Endothelial cell of umbilical vein (primary cell): ENCODE measurements at regions not wholly inside any gene's neighbourhood (a gene's known extent, or its start where the extent isn't known, plus 50 kb on each side); places are given as distances from the start of the nearest gene placed in this dataset.

Experiments
- BruUV-seq: library from RNA; stranded (reverse); fragments of 400-500 nt; replicated peaks from 2 replicates; lab custom pipeline; 2021; lab: Mats Ljungman, UMichigan
- CTCF ChIA-PET: fragments of 300-600, 350-600 bp; sonication (Branson Sonifier 250); formaldehyde crosslinking; loops from one replicate; lab custom pipeline; 2021; ENCODE audit warnings: antibody characterized with exemption, inconsistent platforms; lab: Charles Lee
- POLR2A ChIA-PET: fragments of 300-600, 350-600 bp; sonication (Branson Sonifier 250); formaldehyde crosslinking; loops from one replicate; lab custom pipeline; 2021; ENCODE audit warnings: antibody characterized with exemption, inconsistent platforms; lab: Charles Lee
- DNase-seq: peaks from one replicate; pipeline ENCODE4 v3.0.0-alpha.2; 2011; ENCODE audit warnings: low read depth, low spot score
- FAIRE-seq: peaks from 2 replicates; lab custom pipeline; 2011; peaks lifted over from hg19 to GRCh38; lab: Jason Lieb, UNC
- H2AFZ ChIP-seq: 2 replicates; pipeline ENCODE4 v1.6.0; 2012; ENCODE audit warnings: low read depth, low read length, control low read depth, inconsistent platforms
- H3K27ac ChIP-seq: 2 replicates; pipeline ENCODE4 v1.5.1; 2011; ENCODE audit warnings: low read depth, mild to moderate bottlenecking, control low read depth, low read length, moderate library complexity; ENCODE audit not compliant: insufficient read depth
- H3K27me3 ChIP-seq, 2 experiments: 2 replicates each; pipeline versions ENCODE4 v1.6.0 to v1.6.1; 2011; ENCODE audit warnings: low read length in 2 of 2, mixed read lengths in 1 of 2; ENCODE audit not compliant: control insufficient read depth in 2 of 2, insufficient read depth in 2 of 2
- H3K36me3 ChIP-seq, 2 experiments: 2 replicates in 1 of 2; 3 replicates in 1 of 2; pipeline ENCODE4 v1.5.1; 2011; ENCODE audit warnings: low read length in 2 of 2, mild to moderate bottlenecking in 1 of 2, moderate library complexity in 1 of 2; ENCODE audit not compliant: control insufficient read depth in 2 of 2, insufficient read depth in 2 of 2; ENCODE audit errors: extremely low read depth in 1 of 2
- H3K4me1 ChIP-seq: 3 replicates; pipeline ENCODE4 v1.5.1; 2011; ENCODE audit warnings: mild to moderate bottlenecking, low read length; ENCODE audit not compliant: control insufficient read depth, insufficient read depth; ENCODE audit errors: extremely low read depth
- H3K4me2 ChIP-seq: 2 replicates; pipeline ENCODE4 v1.6.1; 2011; ENCODE audit warnings: low read length, control low read depth, mixed read lengths; ENCODE audit not compliant: insufficient read depth
- H3K4me3 ChIP-seq, 3 experiments: fragments of 200-600 bp in 1 of 3; sonication (generic), shearing (Covaris generic) in 1 of 3; replicated peaks in 1 of 3; 2 replicates each; pipeline ENCODE4 v1.5.1; 2011 to 2016; ENCODE audit warnings: control low read depth in 3 of 3, low read length in 3 of 3, mild to moderate bottlenecking in 2 of 3, inconsistent platforms in 1 of 3, low read depth in 1 of 3, moderate library complexity in 1 of 3; ENCODE audit not compliant: insufficient read depth in 1 of 3
- H3K79me2 ChIP-seq: 2 replicates; pipeline ENCODE4 v1.6.0; 2012; ENCODE audit warnings: low read length, inconsistent platforms; ENCODE audit not compliant: control insufficient read depth, insufficient read depth
- H3K9ac ChIP-seq: replicated peaks from 2 replicates; pipeline ENCODE3; 2011; ENCODE audit warnings: low read length, control low read depth; ENCODE audit not compliant: insufficient read depth; ENCODE audit errors: extremely low read depth
- H3K9me1 ChIP-seq: replicated peaks from 3 replicates; pipeline ENCODE4 v1.6.0; 2011; ENCODE audit warnings: mild to moderate bottlenecking, low read length; ENCODE audit not compliant: control insufficient read depth, insufficient read depth; ENCODE audit errors: extremely low read depth
- H3K9me3 ChIP-seq: replicated peaks from 2 replicates; pipeline ENCODE4 v1.5.1; 2012; ENCODE audit warnings: low read length, inconsistent platforms; ENCODE audit not compliant: control insufficient read depth, insufficient read depth
- H4K20me1 ChIP-seq: replicated peaks from 2 replicates; pipeline ENCODE3; 2011; ENCODE audit warnings: mild to moderate bottlenecking, low read length; ENCODE audit not compliant: control insufficient read depth, insufficient read depth; ENCODE audit errors: extremely low read depth
- EZH2 ChIP-seq: IDR thresholded peaks from 2 replicates; pipeline ENCODE4 v1.6.1; 2012; ENCODE audit warnings: borderline replicate concordance, low read depth, mild to moderate bottlenecking, moderate library complexity, low read length, inconsistent platforms; ENCODE audit not compliant: severe bottlenecking
- FOS ChIP-seq: IDR thresholded peaks from 2 replicates; pipeline ENCODE4 v1.6.1; 2011; ENCODE audit warnings: mild to moderate bottlenecking, low read length, moderate library complexity, borderline replicate concordance; ENCODE audit not compliant: insufficient read depth
- GATA2 ChIP-seq: IDR thresholded peaks from 2 replicates; pipeline ENCODE4 v1.7.0; 2011; ENCODE audit warnings: low read depth, mild to moderate bottlenecking, moderate library complexity, mixed read lengths, low read length; ENCODE audit not compliant: insufficient read length, insufficient read depth
- JUN ChIP-seq: IDR thresholded peaks from 2 replicates; pipeline ENCODE4 v1.6.1; 2011; ENCODE audit warnings: borderline replicate concordance, low read depth; ENCODE audit not compliant: insufficient read length, insufficient read depth
- MYC ChIP-seq: IDR thresholded peaks from one replicate; pipeline ENCODE4 v1.6.1; 2011; ENCODE audit warnings: mild to moderate bottlenecking, low read depth, low read length
- POLR2A ChIP-seq: IDR thresholded peaks from 2 replicates; pipeline ENCODE4 v1.6.1; 2012; ENCODE audit warnings: low read depth, mild to moderate bottlenecking, control low read depth, low read length
- POLR2AphosphoS5 ChIP-seq: IDR thresholded peaks from 2 replicates; pipeline ENCODE4 v1.6.1; 2012; ENCODE audit warnings: low read depth, mild to moderate bottlenecking, control low read depth, low read length, moderate library complexity; ENCODE audit not compliant: insufficient read depth
- dilution Hi-C: fragments of 300-500 bp; cut with MboI; formaldehyde crosslinking; loops from one replicate; pipeline ENCODE4 v1.15.0; 2019; ENCODE audit warnings: low sequenced_read_pairs; ENCODE audit not compliant: extremely low pct_ligation_motif_present
- intact Hi-C: fragments of 100-400 bp; cut with micrococcal nuclease; formaldehyde crosslinking; loops from one replicate; pipeline ENCODE4 v1.10.0; 2022
- TF ChIP-seq, protein P1 (sequence below): IDR thresholded peaks from 2 replicates; pipeline ENCODE4 v1.6.1; 2011; ENCODE audit not compliant: insufficient read depth, insufficient read length
- TF ChIP-seq, protein P2 (sequence below), 2 donors: IDR thresholded peaks; 1 replicate in 1 of 2; 2 replicates in 1 of 2; pipeline ENCODE4 v1.5.1; 2011; ENCODE audit warnings: low read length in 2 of 2, mild to moderate bottlenecking in 2 of 2, moderate library complexity in 2 of 2, control low read depth in 1 of 2, inconsistent platforms in 1 of 2, low read depth in 1 of 2; ENCODE audit not compliant: insufficient read depth in 1 of 2; ENCODE audit errors: extremely low read depth in 1 of 2

- no peaks in the 10 kb centered on the region for H3K4me1 ChIP-seq
- dilution Hi-C loops (no loop called here), intact Hi-C loops (no loop called here)
- H2AFZ ChIP-seq: no peak overlapping the region
- BruUV-seq: no TSS peak
- H3K9me3 ChIP-seq: no peaks in the 10 kb centered on the region
- H3K4me2 ChIP-seq: no peak overlapping the region
- DNase-seq: no peak
- TF ChIP-seq JUN (no peak), FOS (no peak), POLR2AphosphoS5 (no peak), GATA2 (no peak), EZH2 (no peak), MYC (no peak), POLR2A (no peak)
- TF ChIP-seq, protein P1, sequence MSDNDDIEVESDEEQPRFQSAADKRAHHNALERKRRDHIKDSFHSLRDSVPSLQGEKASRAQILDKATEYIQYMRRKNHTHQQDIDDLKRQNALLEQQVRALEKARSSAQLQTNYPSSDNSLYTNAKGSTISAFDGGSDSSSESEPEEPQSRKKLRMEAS: no peak
- TF ChIP-seq, protein P2, sequence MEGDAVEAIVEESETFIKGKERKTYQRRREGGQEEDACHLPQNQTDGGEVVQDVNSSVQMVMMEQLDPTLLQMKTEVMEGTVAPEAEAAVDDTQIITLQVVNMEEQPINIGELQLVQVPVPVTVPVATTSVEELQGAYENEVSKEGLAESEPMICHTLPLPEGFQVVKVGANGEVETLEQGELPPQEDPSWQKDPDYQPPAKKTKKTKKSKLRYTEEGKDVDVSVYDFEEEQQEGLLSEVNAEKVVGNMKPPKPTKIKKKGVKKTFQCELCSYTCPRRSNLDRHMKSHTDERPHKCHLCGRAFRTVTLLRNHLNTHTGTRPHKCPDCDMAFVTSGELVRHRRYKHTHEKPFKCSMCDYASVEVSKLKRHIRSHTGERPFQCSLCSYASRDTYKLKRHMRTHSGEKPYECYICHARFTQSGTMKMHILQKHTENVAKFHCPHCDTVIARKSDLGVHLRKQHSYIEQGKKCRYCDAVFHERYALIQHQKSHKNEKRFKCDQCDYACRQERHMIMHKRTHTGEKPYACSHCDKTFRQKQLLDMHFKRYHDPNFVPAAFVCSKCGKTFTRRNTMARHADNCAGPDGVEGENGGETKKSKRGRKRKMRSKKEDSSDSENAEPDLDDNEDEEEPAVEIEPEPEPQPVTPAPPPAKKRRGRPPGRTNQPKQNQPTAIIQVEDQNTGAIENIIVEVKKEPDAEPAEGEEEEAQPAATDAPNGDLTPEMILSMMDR (IDR thresholded peaks at IDR 0.05; ENCODE audit: extremely low read depth in 1 of 2, insufficient read depth in 1 of 2, low read depth in 1 of 2, low read length in 2 of 2): no peak
- H3K4me3 ChIP-seq: no peak overlapping the region
- ChIA-PET CTCF (no interaction called here), POLR2A (no interaction called here)
- H3K27ac ChIP-seq: no peak overlapping the region
- H3K9me1 ChIP-seq: no peaks in the 10 kb centered on the region
- FAIRE-seq: no peak
- no peaks in the 10 kb centered on the region for H3K36me3 ChIP-seq
- no peaks in the 10 kb centered on the region for H4K20me1 ChIP-seq
- H3K79me2 ChIP-seq: no peaks in the 10 kb centered on the region
- H3K9ac ChIP-seq: no peak overlapping the region
- no peaks in the 10 kb centered on the region for H3K27me3 ChIP-seq
Measured at GRCh38 chr4:162347156-162347841, 183.5 kb upstream of the FSTL5 start.
